Lower leg skin (tissue), 4 donors: ENCODE measurements at regions not wholly inside any gene's neighbourhood (a gene's known extent, or its start where the extent isn't known, plus 50 kb on each side); places are given as distances from the start of the nearest gene placed in this dataset.

Source experiments
- DNase-seq, 2 donors: peaks; one replicate each; pipeline ENCODE4 v3.0.0-alpha.2; 2019; ENCODE audit warnings: low spot score in 2 of 2
- H3K4me3 ChIP-seq: fragments of 200-600 bp; sonication (generic); 2 replicates; pipeline ENCODE4 v1.5.1; 2017; ENCODE audit warnings: mild to moderate bottlenecking, low read depth; ENCODE audit not compliant: poor library complexity, severe bottlenecking
- CTCF ChIP-seq, 3 donors: fragments of 450-650 bp; IDR thresholded peaks; one replicate each; pipeline ENCODE4 v1.5.1; 2016; ENCODE audit warnings: antibody characterized with exemption in 3 of 3, mild to moderate bottlenecking in 3 of 3, moderate library complexity in 2 of 3
- POLR2A ChIP-seq, 2 donors: fragments of 450-650 bp; IDR thresholded peaks; one replicate each; pipeline ENCODE4 v1.6.1; 2016 to 2017; ENCODE audit warnings: antibody characterized with exemption in 2 of 2, mild to moderate bottlenecking in 1 of 2, moderate library complexity in 1 of 2
- WGBS, 2 donors: methylation state at CpG; one replicate each; pipeline ENCODE4 v1.1.5; 2018; 5-methylcytosine and 5-hydroxymethylcytosine counted together
- intact Hi-C: fragments of 100-400 bp; cut with DNase I; formaldehyde crosslinking; loops from one replicate; pipeline ENCODE4 v1.15.0; 2023; ENCODE audit warnings: low total_unique reads

GRCh38 chr12:63266988-63267387 lies 116.0 kb upstream of the AVPR1A start:
- WGBS, 2 donors: 81 to 90% methylated on average over 1 of the region's 1 CpG
- DNase-seq: no peak
- TF ChIP-seq POLR2A (IDR thresholded peaks at IDR 0.05): no peak
- no peak for TF ChIP-seq CTCF (IDR thresholded peaks at IDR 0.05)
- intact Hi-C loops: no loop called here
- no peak overlapping the region for H3K4me3 ChIP-seq

GRCh38 chr12:63264629-63265028 lies 113.6 kb upstream of the AVPR1A start:
- WGBS, 2 donors: 83 to 88% methylated on average over 6 of the region's 6 CpGs

GRCh38 chr12:63250486-63250885 lies 99.5 kb upstream of the AVPR1A start:
- WGBS, 2 donors: 72 to 81% methylated on average over 5 of the region's 5 CpGs
- no peak for TF ChIP-seq POLR2A (IDR thresholded peaks at IDR 0.05)
- no peak for TF ChIP-seq CTCF (IDR thresholded peaks at IDR 0.05)
- intact Hi-C loops: no loop called here
- DNase-seq: no peak
- no peak overlapping the region for H3K4me3 ChIP-seq

More at GRCh38 chr12:63264629-63265028, 113.6 kb upstream of the AVPR1A start:
- TF ChIP-seq CTCF (IDR thresholded peaks at IDR 0.05): no peak
- TF ChIP-seq POLR2A (IDR thresholded peaks at IDR 0.05): no peak
- no peak overlapping the region for H3K4me3 ChIP-seq
- intact Hi-C loops: no loop called here
- no peak for DNase-seq

- DNase-seq: no peak
- intact Hi-C loops: no loop called here
- TF ChIP-seq POLR2A (IDR thresholded peaks at IDR 0.05) (no peak), CTCF (IDR thresholded peaks at IDR 0.05) (no peak)
- no peak overlapping the region for H3K4me3 ChIP-seq
These were observed 87.9 kb upstream of the AVPR1A start for GRCh38 chr12:63238892-63239291.

- intact Hi-C loops: no loop called here
- 77 to 81% methylated on average over 3 of the region's 3 CpGs for WGBS, 2 donors
- DNase-seq: no peak
- no peak overlapping the region for H3K4me3 ChIP-seq
- TF ChIP-seq POLR2A (IDR thresholded peaks at IDR 0.05) (no peak), CTCF (IDR thresholded peaks at IDR 0.05) (no peak)
These were observed 81.9 kb upstream of the AVPR1A start for GRCh38 chr12:63232896-63233295.

GRCh38 chr12:63228853-63229252 lies 77.9 kb upstream of the AVPR1A start:
- 43 to 46% methylated on average over 3 of the region's 3 CpGs for WGBS, 2 donors
- DNase-seq: no peak
- intact Hi-C loops: no loop called here
- H3K4me3 ChIP-seq: no peak overlapping the region
- TF ChIP-seq POLR2A (IDR thresholded peaks at IDR 0.05) (no peak), CTCF (IDR thresholded peaks at IDR 0.05) (no peak)
